ENCODE measurements at regions not wholly inside any gene's neighbourhood (a gene's known extent, or its start where the extent isn't known, plus 50 kb on each side); places are given as distances from the start of the nearest gene placed in this dataset.

- Histone ChIP-seq H3K27ac (no peak overlapping the region), H3K36me3 (replicated peaks in 1 of 2; ENCODE audit: insufficient read depth in 1 of 2, low read depth in 2 of 2) (no peaks in the 10 kb centered on the region), H3K27me3 (no peaks in the 10 kb centered on the region), H3K4me3 (no peak overlapping the region), H3K4me1 (no peaks in the 10 kb centered on the region), H3K9me3 (no peaks in the 10 kb centered on the region)
- DNase-seq (no peak), ATAC-seq (no peak)
- TF ChIP-seq POLR2A (IDR thresholded peaks at IDR 0.05) (no peak), CTCF (IDR thresholded peaks at IDR 0.05) (no peak)
- WGBS, 2 donors: 27 to 32% methylated on average over 1 of the region's 1 CpG
- intact Hi-C loops (cut with DNase I): no loop called here
Measured at GRCh38 chr4:19005211-19005610, 983.7 kb upstream of the LCORL start.

- WGBS, 2 donors: 55 to 77% methylated on average over 4 of the region's 4 CpGs
- no peaks in the 10 kb centered on the region for H3K27me3 ChIP-seq
- no peak for ATAC-seq
- H3K27ac ChIP-seq: no peak overlapping the region
- no peaks in the 10 kb centered on the region for H3K4me1 ChIP-seq
- no peak for TF ChIP-seq CTCF (IDR thresholded peaks at IDR 0.05)
- no peak for TF ChIP-seq POLR2A (IDR thresholded peaks at IDR 0.05)
- H3K4me3 ChIP-seq: no peak overlapping the region
- no peaks in the 10 kb centered on the region for H3K9me3 ChIP-seq
- no peaks in the 10 kb centered on the region for H3K36me3 ChIP-seq (replicated peaks in 1 of 2; ENCODE audit: insufficient read depth in 1 of 2, low read depth in 2 of 2)
- intact Hi-C loops (cut with DNase I): no loop called here
- DNase-seq: no peak
Measured at GRCh38 chr4:19002170-19002569, 980.6 kb upstream of the LCORL start.

GRCh38 chr4:18999595-18999994 is 978.0 kb upstream of the LCORL start:
- Histone ChIP-seq H3K36me3 (replicated peaks in 1 of 2; ENCODE audit: insufficient read depth in 1 of 2, low read depth in 2 of 2) (no peaks in the 10 kb centered on the region), H3K9me3 (no peaks in the 10 kb centered on the region), H3K4me3 (no peak overlapping the region), H3K4me1 (no peaks in the 10 kb centered on the region), H3K27me3 (no peaks in the 10 kb centered on the region), H3K27ac (no peak overlapping the region)
- no peak for DNase-seq
- 71 to 91% methylated on average over 5 of the region's 5 CpGs for WGBS, 2 donors
- intact Hi-C loops (cut with DNase I): no loop called here
- no peak for ATAC-seq
- TF ChIP-seq CTCF (IDR thresholded peaks at IDR 0.05): no peak
- TF ChIP-seq POLR2A (IDR thresholded peaks at IDR 0.05): no peak

GRCh38 chr4:18981234-18981615 is 959.7 kb upstream of the LCORL start:
- Histone ChIP-seq H3K4me3 (no peak overlapping the region), H3K4me1 (no peaks in the 10 kb centered on the region), H3K9me3 (no peaks in the 10 kb centered on the region), H3K36me3 (replicated peaks in 1 of 2; ENCODE audit: insufficient read depth in 1 of 2, low read depth in 2 of 2) (no peaks in the 10 kb centered on the region), H3K27ac (no peak overlapping the region), H3K27me3 (no peaks in the 10 kb centered on the region)
- TF ChIP-seq POLR2A (IDR thresholded peaks at IDR 0.05) (no peak), CTCF (IDR thresholded peaks at IDR 0.05) (no peak)
- DNase-seq (no peak), ATAC-seq (no peak)
- intact Hi-C loops (cut with DNase I): no loop called here
- WGBS, 2 donors: 65 to 74% methylated on average over 4 of the region's 4 CpGs

- ATAC-seq: no peak
- intact Hi-C loops (cut with DNase I): no loop called here
- H3K36me3 ChIP-seq (replicated peaks in 1 of 2; ENCODE audit: insufficient read depth in 1 of 2, low read depth in 2 of 2): no peaks in the 10 kb centered on the region
- no peak overlapping the region for H3K27ac ChIP-seq
- TF ChIP-seq POLR2A (IDR thresholded peaks at IDR 0.05) (no peak), CTCF (IDR thresholded peaks at IDR 0.05) (no peak)
- no peak overlapping the region for H3K4me3 ChIP-seq
- WGBS, 2 donors: 61 to 86% methylated on average over 7 of the region's 7 CpGs
- no peaks in the 10 kb centered on the region for H3K9me3 ChIP-seq
- no peak for DNase-seq
- H3K4me1 ChIP-seq: no peaks in the 10 kb centered on the region
- no peaks in the 10 kb centered on the region for H3K27me3 ChIP-seq
Measured at GRCh38 chr4:18980516-18981233, 959.1 kb upstream of the LCORL start.
